Activated T-cell treated with anti-CD3 and anti-CD28 coated beads, Interleukin-2, amount 50 U/mL, for 1 hour (primary cell): ENCODE measurements at regions not wholly inside any gene's neighbourhood (a gene's known extent, or its start where the extent isn't known, plus 50 kb on each side); places are given as distances from the start of the nearest gene placed in this dataset.

Experiments used
- DNase-seq: peaks from one replicate; pipeline ENCODE4 v3.0.0-alpha.2; 2020

- no peak for DNase-seq
Observed at GRCh38 chr1:228899421-228899956, 164.2 kb downstream of the RHOU start.

- DNase-seq: no peak
Observed at GRCh38 chr1:228900099-228900885, 165.0 kb downstream of the RHOU start.

DNA sequence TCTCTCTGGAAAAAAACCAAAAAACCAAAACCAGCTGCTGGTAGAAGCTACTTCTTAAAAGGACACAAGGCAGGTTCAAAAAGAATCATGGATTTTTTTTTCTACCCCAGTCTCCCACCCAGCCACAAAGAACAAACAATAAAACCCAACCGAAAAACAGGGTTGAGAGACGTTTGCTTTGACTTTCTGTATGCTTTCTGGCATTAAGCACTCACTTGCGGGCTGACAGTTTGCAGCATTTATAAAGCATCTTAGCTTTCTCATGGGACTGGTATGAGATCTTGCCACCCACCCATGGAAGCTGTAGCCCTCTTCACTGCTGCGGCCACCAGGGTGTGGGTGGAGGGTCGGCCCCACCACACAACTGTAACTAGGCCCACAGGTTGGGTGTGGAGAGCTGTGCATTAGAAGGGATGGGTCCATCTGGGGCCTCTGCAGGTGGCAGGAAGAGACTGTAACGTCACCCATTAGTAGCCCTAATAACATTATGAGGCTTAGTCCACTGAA is 165.7 kb downstream of the RHOU start:
- no peak for DNase-seq

- DNase-seq: no peak
Observed at GRCh38 chr1:228901936-228902681, 166.8 kb downstream of the RHOU start.

DNA sequence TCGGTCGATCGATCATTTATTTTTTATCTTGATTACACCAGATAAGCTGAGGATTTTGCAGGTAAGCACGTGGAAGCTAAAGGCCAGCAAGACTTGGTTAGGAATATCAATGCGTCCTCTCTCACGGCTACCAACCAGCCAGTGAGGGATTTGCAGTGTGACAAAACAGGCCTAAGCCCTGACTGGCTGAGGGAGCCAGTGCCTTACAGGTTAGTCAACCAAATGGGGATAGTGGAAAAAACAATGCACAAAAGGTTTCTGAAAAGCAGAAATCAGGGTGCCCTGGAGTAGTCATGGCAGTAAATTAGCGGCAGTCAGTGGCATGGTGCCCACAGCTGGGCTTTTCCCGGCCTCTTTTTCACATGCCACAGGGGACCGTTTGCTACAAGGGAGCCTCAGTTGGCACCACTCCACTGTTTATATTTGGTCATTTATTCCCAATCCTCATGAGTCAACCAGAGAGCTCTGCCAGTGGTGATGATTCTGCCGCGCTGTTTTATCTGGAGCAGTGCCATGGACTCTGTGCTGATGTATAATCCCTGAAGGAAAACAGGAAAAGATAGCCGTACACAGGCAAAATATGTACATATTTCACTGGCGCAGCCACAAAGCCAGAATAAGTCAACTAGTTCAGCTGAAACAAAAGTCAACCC is 167.6 kb downstream of the RHOU start:
- no peak for DNase-seq

DNA sequence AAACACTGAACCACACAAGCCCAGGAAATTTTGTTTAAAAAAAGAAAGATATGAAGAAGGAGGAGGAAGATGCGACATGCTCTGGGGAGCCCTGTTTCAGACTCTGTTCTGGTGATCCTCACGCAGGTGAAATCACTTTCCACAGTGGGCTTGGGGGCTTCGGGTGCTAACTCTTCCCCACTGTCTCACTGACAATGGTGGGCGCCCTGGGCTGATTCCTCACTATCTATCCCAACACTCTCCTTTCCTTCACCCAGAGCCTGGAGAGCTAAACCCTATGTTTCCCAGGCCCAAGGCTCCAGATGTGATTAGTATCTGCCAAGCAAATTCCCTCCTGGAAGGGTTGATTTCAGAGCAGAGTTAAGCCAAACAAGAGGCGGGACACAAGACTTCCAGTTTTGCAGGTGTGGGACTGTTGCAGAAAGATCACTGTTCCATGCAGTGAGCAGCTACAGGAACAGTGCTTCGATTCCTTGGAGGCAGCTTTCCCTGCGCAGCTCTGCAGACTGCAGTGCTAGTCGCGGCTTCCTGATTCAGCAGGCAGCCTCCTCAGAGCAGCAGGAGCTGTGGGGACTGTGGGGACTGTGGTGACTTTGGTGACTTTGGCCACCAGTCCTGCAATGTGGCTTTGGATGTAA is 168.3 kb downstream of the RHOU start:
- no peak for DNase-seq

DNA sequence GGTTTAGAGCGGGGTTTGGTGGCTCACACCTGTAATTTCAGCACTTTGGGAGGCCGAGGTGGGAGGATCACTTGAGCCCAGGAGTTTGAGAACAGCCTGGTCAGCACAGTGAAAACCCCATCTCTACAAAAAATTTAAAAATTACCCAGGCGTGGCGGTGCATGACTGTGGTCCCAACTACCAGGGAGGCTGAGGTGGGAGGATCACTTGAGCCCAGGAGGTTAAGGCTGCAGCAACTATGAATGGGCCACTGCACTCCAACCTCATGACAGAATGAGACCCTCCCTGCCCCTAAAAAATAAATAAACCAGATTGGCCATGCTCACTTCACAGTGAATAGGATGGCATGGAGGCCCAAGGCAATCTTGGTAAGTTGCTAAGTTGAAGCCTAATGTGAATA is 168.9 kb downstream of the RHOU start:
- DNase-seq: no peak

GRCh38 chr1:228905701-228906101 is 170.4 kb downstream of the RHOU start:
- DNase-seq: no peak

- no peak for DNase-seq
Observed at GRCh38 chr1:228906223-228906860, 171.1 kb downstream of the RHOU start.

DNA sequence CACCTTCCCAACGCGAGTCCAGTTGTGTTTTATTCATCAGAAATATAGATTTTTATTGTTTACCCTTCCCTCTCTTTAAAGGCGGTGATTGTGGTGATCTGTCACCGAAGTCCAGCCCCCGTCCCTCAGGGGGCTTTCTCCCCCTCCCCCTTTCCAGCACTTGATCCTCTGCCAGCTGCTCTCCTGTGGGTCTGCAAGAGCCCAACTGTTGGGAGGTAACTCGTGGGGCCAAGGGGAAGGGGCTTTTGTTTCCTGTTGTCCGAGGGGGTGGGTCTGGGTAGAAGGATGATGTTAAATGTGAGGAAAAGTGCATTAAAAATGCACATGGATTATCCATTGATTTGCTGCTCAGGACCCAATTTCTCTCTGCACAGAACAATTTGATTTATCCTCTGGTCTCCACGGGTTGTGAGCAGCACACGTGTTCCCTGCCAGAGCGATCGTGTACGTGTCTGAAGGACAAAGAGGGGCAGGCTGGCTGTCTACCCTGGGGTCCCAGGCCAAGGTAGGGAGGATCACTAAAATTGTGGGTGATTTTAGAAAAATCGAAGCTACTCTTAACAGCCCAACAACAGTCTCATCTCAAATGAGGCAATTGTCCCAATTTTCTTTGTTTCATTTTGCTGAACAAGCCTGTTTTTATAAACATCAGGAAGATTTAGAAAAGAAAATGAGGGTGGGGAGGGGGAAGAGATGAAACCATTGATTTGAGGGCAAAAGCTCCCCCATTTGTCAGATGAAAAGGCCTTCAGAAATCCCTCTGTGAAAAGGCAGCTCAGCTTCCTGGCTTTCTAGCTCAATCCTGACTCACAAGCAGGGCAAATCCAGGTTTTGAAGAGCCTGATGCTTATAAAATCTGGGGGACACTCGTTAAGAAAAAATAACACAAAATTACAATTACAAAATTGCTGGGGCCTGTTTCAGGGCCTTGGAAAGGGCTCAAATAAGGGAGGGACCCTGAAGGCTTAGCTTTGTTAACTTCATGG is 176.2 kb downstream of the RHOU start:
- no peak for DNase-seq

- DNase-seq: no peak
Observed at GRCh38 chr1:228913626-228914414, 178.5 kb downstream of the RHOU start.

DNA sequence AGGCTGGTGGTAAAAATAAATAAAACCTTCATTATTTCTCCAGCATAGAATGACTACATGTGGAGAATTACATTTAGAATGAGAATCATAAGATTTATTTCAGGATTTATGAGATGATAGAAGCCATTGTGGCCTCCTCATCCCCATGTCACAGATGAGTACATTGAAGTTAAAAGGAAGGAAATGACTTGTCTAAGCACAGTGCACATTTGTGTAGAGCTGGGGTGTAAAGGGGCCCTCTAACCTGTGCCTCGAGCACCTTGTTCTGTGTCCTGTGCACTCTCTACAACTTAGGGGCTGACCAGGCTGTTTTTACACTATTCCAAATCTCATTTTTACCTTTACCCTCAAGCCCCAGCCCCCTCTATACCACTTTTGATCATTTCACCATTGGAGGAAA is 179.4 kb downstream of the RHOU start:
- DNase-seq: no peak

DNA sequence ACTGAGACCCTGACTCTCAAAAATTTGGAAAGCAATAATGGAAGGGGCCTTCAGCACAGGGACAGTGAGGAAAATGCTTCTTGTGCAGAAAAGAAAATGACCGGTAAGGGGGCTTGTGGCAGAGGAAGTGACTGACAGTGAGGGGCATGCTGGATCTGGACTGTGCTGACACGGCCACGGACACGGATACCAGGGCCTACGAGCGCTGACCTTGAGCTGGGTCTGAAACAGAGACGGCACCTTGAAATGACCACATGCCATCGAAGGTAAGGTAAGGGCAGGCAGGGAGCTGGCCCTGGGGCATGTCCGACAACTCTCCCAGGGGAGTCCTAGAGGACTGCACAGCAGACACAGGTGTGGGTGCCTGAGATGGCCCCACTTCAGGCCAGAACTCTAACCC is 182.1 kb downstream of the RHOU start:
- DNase-seq: no peak

- DNase-seq: no peak
Observed at GRCh38 chr1:228917755-228918154, 182.5 kb downstream of the RHOU start.

- no peak for DNase-seq
Observed at GRCh38 chr1:228918335-228918734, 183.1 kb downstream of the RHOU start.

DNA sequence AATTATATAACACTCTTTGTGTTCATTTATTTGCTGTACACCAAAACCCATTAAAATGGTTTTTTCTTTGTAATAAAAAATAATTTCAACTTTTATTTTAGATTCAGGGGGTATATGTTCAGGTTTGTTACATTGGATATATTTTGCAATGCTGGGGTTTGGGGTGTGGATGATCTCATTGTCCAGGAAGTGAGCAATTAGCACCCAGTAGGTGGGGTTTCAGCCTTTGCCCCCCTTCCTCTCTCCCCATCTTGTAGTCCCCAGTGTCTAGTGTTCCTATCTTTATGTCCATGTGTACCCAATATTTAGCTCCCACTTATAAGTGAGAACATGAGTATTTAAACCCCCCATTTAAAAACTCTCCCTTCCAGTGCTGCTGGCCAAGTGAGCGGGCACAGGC is 184.6 kb downstream of the RHOU start:
- DNase-seq: no peak

DNA sequence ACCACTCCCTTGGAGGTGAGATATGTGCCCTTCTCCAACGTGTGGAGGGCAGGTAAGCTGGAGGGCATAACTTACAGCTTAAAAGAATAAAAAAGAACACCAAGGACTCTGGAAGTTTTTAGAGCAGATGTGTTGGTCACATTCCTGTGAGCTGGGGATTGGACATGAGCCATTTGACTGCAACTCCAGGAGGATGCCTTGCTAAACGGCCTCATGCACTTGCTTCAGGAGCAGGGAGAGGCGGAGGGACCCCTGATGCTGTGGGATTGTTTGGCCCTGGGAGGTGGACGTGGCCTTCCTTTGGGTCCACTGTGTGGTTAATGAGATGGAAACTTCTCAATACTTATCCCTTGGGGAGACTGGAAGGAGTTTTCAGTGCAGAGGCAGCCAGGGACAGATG is 185.6 kb downstream of the RHOU start:
- no peak for DNase-seq

DNA sequence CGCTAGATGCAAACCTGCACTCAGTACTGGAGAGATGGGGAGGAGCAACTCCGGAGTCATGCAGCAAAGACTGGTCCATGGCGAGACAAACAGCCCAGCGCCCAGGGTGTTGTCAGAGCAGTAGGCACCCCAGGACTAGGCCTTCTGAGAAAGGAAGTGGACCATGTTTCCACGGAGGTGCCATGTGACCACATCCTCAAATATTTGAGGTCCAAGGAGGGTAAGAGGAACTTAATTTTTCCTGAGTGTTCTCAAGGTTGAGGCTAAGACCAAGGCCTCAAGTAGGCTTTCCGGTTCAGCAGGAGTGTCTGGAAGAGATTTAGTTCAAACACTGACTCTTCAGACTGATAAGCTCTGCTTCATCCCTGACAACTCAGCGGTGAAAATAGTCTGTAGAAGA is 186.2 kb downstream of the RHOU start:
- no peak for DNase-seq

- DNase-seq: no peak
Observed at GRCh38 chr1:228922722-228923376, 187.6 kb downstream of the RHOU start.
